IMR-90 (cell line): ENCODE measurements at regions not wholly inside any gene's neighbourhood (a gene's known extent, or its start where the extent isn't known, plus 50 kb on each side); places are given as distances from the start of the nearest gene placed in this dataset.

ENCODE experiments used
- CEBPB ChIP-seq: IDR thresholded peaks from 2 replicates; pipeline ENCODE4 v1.6.1; 2012; ENCODE audit warnings: low read depth, low read length, improper control_type of control experiment
- MAFK ChIP-seq: IDR thresholded peaks from 2 replicates; pipeline ENCODE4 v1.6.1; 2012; ENCODE audit warnings: low read depth, low read length, improper control_type of control experiment
- POLR2A ChIP-seq: IDR thresholded peaks from 2 replicates; pipeline ENCODE4 v1.6.1; 2012; ENCODE audit warnings: mild to moderate bottlenecking, low read depth, low read length
- RAD21 ChIP-seq: IDR thresholded peaks from 2 replicates; pipeline ENCODE4 v1.6.1; 2012; ENCODE audit warnings: low read length, improper control_type of control experiment
- RFX5 ChIP-seq: IDR thresholded peaks from 2 replicates; pipeline ENCODE4 v1.8.0; 2012; ENCODE audit warnings: low read depth, mild to moderate bottlenecking, low read length, moderate library complexity
- SMC3 ChIP-seq: fragments of 150-350 bp; IDR thresholded peaks from 2 replicates; pipeline ENCODE4 v1.6.1; 2016; ENCODE audit warnings: low read depth, mild to moderate bottlenecking, antibody characterized with exemption, low read length, moderate library complexity
- TF ChIP-seq, protein P1 (sequence below): conservative IDR thresholded peaks from 2 replicates; pipeline ENCODE4 v1.5.1; 2012; ENCODE audit warnings: mild to moderate bottlenecking, low read depth, low read length, improper control_type of control experiment
- TF ChIP-seq, protein P2 (sequence below): fragments of 150-350 bp; IDR thresholded peaks from 2 replicates; pipeline ENCODE4 v1.6.1; 2017; ENCODE audit warnings: mild to moderate bottlenecking, antibody characterized with exemption, low read length, low read depth

GRCh38 chr4:26031704-26032103 is 117.7 kb downstream of the SMIM20 start:
- TF ChIP-seq, protein P1, sequence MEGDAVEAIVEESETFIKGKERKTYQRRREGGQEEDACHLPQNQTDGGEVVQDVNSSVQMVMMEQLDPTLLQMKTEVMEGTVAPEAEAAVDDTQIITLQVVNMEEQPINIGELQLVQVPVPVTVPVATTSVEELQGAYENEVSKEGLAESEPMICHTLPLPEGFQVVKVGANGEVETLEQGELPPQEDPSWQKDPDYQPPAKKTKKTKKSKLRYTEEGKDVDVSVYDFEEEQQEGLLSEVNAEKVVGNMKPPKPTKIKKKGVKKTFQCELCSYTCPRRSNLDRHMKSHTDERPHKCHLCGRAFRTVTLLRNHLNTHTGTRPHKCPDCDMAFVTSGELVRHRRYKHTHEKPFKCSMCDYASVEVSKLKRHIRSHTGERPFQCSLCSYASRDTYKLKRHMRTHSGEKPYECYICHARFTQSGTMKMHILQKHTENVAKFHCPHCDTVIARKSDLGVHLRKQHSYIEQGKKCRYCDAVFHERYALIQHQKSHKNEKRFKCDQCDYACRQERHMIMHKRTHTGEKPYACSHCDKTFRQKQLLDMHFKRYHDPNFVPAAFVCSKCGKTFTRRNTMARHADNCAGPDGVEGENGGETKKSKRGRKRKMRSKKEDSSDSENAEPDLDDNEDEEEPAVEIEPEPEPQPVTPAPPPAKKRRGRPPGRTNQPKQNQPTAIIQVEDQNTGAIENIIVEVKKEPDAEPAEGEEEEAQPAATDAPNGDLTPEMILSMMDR: no peak
- no peak for TF ChIP-seq POLR2A
- TF ChIP-seq RFX5: no peak
- TF ChIP-seq, protein P2, sequence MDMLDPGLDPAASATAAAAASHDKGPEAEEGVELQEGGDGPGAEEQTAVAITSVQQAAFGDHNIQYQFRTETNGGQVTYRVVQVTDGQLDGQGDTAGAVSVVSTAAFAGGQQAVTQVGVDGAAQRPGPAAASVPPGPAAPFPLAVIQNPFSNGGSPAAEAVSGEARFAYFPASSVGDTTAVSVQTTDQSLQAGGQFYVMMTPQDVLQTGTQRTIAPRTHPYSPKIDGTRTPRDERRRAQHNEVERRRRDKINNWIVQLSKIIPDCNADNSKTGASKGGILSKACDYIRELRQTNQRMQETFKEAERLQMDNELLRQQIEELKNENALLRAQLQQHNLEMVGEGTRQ: no peak
- no peak for TF ChIP-seq RAD21
- no peak for TF ChIP-seq MAFK
- no peak for TF ChIP-seq SMC3
- no peak for TF ChIP-seq CEBPB
